ENCODE measurements at regions not wholly inside any gene's neighbourhood (a gene's known extent, or its start where the extent isn't known, plus 50 kb on each side); places are given as distances from the start of the nearest gene placed in this dataset.
A peak's percentile ranks its signal among the peaks of the same experiment; 100 is the strongest.

DNA sequence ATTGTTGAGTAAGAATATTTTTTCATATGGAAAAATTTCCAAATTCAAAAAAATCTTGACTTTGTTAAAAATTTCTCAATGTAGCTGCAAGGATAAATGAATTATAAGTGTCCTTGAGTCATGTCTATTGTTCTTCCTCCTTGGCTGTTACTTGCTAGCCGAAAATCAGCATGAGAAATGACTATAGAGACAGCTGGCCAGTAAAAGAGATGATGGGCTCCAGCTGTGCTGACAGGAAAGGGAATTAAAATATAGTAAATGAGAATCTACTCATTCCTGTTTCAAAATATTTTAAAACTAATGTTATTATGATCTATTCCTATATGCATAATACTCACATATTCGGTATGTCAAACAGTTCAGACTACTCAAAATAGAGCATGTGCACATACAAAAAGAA lies 1292.6 kb downstream of the BRINP3 start:
- no peaks in the 10 kb centered on the region for H3K9me2 ChIP-seq (replicated peaks; ENCODE audit: insufficient read depth, low read length)
- no peak overlapping the region for H3K27ac ChIP-seq (ENCODE audit: low read length)
- DNase-seq = no peak
- no peak overlapping the region for H3K9ac ChIP-seq (ENCODE audit: low read length)
- TF ChIP-seq EZH2phosphoT487 (IDR thresholded peaks at IDR 0.05; ENCODE audit: low read length) = no peak
- TF ChIP-seq, protein P1, sequence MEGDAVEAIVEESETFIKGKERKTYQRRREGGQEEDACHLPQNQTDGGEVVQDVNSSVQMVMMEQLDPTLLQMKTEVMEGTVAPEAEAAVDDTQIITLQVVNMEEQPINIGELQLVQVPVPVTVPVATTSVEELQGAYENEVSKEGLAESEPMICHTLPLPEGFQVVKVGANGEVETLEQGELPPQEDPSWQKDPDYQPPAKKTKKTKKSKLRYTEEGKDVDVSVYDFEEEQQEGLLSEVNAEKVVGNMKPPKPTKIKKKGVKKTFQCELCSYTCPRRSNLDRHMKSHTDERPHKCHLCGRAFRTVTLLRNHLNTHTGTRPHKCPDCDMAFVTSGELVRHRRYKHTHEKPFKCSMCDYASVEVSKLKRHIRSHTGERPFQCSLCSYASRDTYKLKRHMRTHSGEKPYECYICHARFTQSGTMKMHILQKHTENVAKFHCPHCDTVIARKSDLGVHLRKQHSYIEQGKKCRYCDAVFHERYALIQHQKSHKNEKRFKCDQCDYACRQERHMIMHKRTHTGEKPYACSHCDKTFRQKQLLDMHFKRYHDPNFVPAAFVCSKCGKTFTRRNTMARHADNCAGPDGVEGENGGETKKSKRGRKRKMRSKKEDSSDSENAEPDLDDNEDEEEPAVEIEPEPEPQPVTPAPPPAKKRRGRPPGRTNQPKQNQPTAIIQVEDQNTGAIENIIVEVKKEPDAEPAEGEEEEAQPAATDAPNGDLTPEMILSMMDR (IDR thresholded peaks at IDR 0.05; ENCODE audit: low read length) = no peak
- no peak for TF ChIP-seq EZH2 (optimal IDR thresholded peaks at IDR 0.05; ENCODE audit: low read depth, low read length)
- no peak overlapping the region for H3K4me3 ChIP-seq (ENCODE audit: low read length)
- H3K9me3 ChIP-seq (replicated peaks; ENCODE audit: insufficient read depth, low read length) = no peaks in the 10 kb centered on the region
- no peaks in the 10 kb centered on the region for H3F3A ChIP-seq (ENCODE audit: insufficient read depth, low read length)
- H3K4me1 ChIP-seq (ENCODE audit: low read length) = peaks cover 5% of the 10 kb centered on the region
- H2AFZ ChIP-seq (ENCODE audit: low read length) = no peak overlapping the region
- no peak overlapping the region for H3K4me2 ChIP-seq (ENCODE audit: low read depth, low read length)
- H3K27me3 ChIP-seq (replicated peaks; ENCODE audit: insufficient read depth, low read length) = no peaks in the 10 kb centered on the region
- H3K79me2 ChIP-seq (ENCODE audit: low read length) = no peaks in the 10 kb centered on the region
- H4K20me1 ChIP-seq (ENCODE audit: insufficient read depth, low read length) = no peaks in the 10 kb centered on the region
- no peaks in the 10 kb centered on the region for H3K36me3 ChIP-seq (replicated peaks; ENCODE audit: insufficient read depth, low read length)

DNA sequence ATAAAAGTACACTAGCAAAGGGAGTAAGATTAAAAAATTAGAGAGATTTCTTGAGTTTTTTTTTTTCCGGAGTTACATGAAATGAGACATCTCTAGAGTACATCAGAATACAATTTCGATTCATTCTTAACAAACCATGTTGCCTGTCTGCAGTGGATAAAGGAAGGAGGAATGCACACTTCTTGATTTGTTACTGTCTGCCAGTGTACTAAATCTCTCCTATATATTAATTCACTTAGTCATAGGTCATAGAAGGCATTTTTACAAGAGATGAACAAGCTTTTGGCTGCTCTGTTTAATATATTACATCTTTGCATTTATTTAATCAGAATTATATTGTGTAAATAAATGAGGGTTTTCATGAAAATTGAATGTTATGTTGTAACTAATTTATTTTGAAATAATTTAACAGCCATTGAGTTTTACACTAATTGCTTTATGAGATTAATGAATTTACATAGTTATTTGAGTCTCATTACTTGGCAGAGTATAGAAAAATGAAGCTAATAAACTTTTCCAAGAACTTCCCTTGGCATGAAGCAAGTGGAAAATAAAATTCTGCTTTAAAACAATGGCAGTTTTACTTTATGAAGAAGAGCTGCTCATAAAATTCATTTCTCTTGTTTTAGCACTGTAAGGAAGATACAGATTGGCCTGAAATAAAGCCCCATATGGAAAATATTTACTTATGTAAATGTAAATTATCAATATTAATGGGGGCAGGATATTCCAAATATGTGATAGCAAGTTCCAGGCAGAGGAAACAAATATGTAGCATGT lies 1284.7 kb downstream of the BRINP3 start:
- no peaks in the 10 kb centered on the region for H3K79me2 ChIP-seq (ENCODE audit: low read length)
- H3K4me1 ChIP-seq (ENCODE audit: low read length) = no peaks in the 10 kb centered on the region
- H3K27ac ChIP-seq (ENCODE audit: low read length) = no peak overlapping the region
- DNase-seq = peak; percentile 2
- H3K27me3 ChIP-seq (replicated peaks; ENCODE audit: insufficient read depth, low read length) = no peaks in the 10 kb centered on the region
- no peaks in the 10 kb centered on the region for H4K20me1 ChIP-seq (ENCODE audit: insufficient read depth, low read length)
- H3F3A ChIP-seq (ENCODE audit: insufficient read depth, low read length) = no peaks in the 10 kb centered on the region
- H3K9me3 ChIP-seq (replicated peaks; ENCODE audit: insufficient read depth, low read length) = no peaks in the 10 kb centered on the region
- no peak for TF ChIP-seq EZH2 (optimal IDR thresholded peaks at IDR 0.05; ENCODE audit: low read depth, low read length)
- H2AFZ ChIP-seq (ENCODE audit: low read length) = no peak overlapping the region
- no peaks in the 10 kb centered on the region for H3K36me3 ChIP-seq (replicated peaks; ENCODE audit: insufficient read depth, low read length)
- no peak overlapping the region for H3K4me2 ChIP-seq (ENCODE audit: low read depth, low read length)
- H3K9me2 ChIP-seq (replicated peaks; ENCODE audit: insufficient read depth, low read length) = no peaks in the 10 kb centered on the region
- H3K9ac ChIP-seq (ENCODE audit: low read length) = no peak overlapping the region
- H3K4me3 ChIP-seq (ENCODE audit: low read length) = no peak overlapping the region

DNA sequence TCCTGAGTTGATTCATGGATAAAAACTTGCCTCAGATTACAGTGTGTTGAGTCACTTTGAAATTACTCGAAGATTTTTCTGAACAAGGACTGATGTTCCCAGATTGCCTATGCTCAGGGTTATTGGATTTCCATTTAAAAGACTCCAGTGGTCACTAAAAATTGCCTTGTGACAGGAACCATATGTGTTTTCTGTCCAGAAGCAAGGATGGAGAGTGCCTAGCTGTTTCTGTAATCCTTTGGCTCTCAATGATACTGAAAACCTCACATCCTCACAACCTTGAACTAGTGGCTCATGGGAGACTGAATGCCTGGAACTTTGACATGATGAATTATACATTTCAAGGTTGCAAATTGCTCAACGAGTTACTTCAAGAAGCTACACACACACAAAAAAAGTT lies 1271.8 kb downstream of the BRINP3 start:
- TF ChIP-seq EZH2phosphoT487 (IDR thresholded peaks at IDR 0.05; ENCODE audit: low read length) (no peak), EZH2 (optimal IDR thresholded peaks at IDR 0.05; ENCODE audit: low read depth, low read length) (no peak)
- TF ChIP-seq, protein P1 (IDR thresholded peaks at IDR 0.05; ENCODE audit: low read length) = no peak

DNA sequence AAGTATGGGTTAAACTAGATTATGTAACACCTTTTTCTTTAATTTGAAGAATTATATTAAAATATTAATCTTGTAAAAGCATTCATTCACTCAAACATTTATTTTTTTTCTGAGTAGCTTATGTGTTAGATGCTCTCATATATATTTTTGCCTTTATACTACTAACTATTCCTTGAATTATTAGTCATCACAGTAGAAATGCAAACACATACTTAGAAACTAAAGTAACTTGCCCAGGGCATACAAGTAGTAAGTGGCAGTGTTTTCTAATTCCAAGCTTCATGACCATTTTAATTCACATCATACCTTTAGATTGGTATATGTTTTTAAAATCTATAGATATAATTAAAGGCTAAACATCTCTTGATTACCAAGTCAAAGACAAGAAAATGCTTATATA lies 1271.0 kb downstream of the BRINP3 start:
- TF ChIP-seq EZH2phosphoT487 (IDR thresholded peaks at IDR 0.05; ENCODE audit: low read length) = no peak
- TF ChIP-seq, protein P1 (IDR thresholded peaks at IDR 0.05; ENCODE audit: low read length) = no peak
- TF ChIP-seq EZH2 (optimal IDR thresholded peaks at IDR 0.05; ENCODE audit: low read depth, low read length) = no peak
- H3K4me3 ChIP-seq (ENCODE audit: low read length) = no peak overlapping the region
- H3K27ac ChIP-seq (ENCODE audit: low read length) = no peak overlapping the region
- H3K36me3 ChIP-seq (replicated peaks; ENCODE audit: insufficient read depth, low read length) = no peaks in the 10 kb centered on the region
- no peak overlapping the region for H3K9ac ChIP-seq (ENCODE audit: low read length)
- no peaks in the 10 kb centered on the region for H4K20me1 ChIP-seq (ENCODE audit: insufficient read depth, low read length)
- H2AFZ ChIP-seq (ENCODE audit: low read length) = no peak overlapping the region
- no peaks in the 10 kb centered on the region for H3F3A ChIP-seq (ENCODE audit: insufficient read depth, low read length)
- no peaks in the 10 kb centered on the region for H3K79me2 ChIP-seq (ENCODE audit: low read length)
- no peaks in the 10 kb centered on the region for H3K27me3 ChIP-seq (replicated peaks; ENCODE audit: insufficient read depth, low read length)
- no peak overlapping the region for H3K4me2 ChIP-seq (ENCODE audit: low read depth, low read length)
- 0 out of 2 replicates have a peak, but pooled peaks cover 3% of the 10 kb centered on the region for H3K9me2 ChIP-seq (replicated peaks; ENCODE audit: insufficient read depth, low read length)
- DNase-seq = no peak
- H3K4me1 ChIP-seq (ENCODE audit: low read length) = no peaks in the 10 kb centered on the region
- no peaks in the 10 kb centered on the region for H3K9me3 ChIP-seq (replicated peaks; ENCODE audit: insufficient read depth, low read length)

More for the DNA sequence above, 1271.8 kb downstream of the BRINP3 start:
- no peak overlapping the region for H3K9ac ChIP-seq (ENCODE audit: low read length)
- H3K36me3 ChIP-seq (replicated peaks; ENCODE audit: insufficient read depth, low read length) = no peaks in the 10 kb centered on the region
- no peaks in the 10 kb centered on the region for H3K27me3 ChIP-seq (replicated peaks; ENCODE audit: insufficient read depth, low read length)
- H3K4me3 ChIP-seq (ENCODE audit: low read length) = no peak overlapping the region
- H3K4me1 ChIP-seq (ENCODE audit: low read length) = no peaks in the 10 kb centered on the region
- H4K20me1 ChIP-seq (ENCODE audit: insufficient read depth, low read length) = no peaks in the 10 kb centered on the region
- no peak overlapping the region for H3K27ac ChIP-seq (ENCODE audit: low read length)
- DNase-seq = peak; percentile 3
- no peaks in the 10 kb centered on the region for H3K9me3 ChIP-seq (replicated peaks; ENCODE audit: insufficient read depth, low read length)
- H3K79me2 ChIP-seq (ENCODE audit: low read length) = no peaks in the 10 kb centered on the region
- 0 out of 2 replicates have a peak, but pooled peaks cover 3% of the 10 kb centered on the region for H3K9me2 ChIP-seq (replicated peaks; ENCODE audit: insufficient read depth, low read length)
- no peaks in the 10 kb centered on the region for H3F3A ChIP-seq (ENCODE audit: insufficient read depth, low read length)
- no peak overlapping the region for H3K4me2 ChIP-seq (ENCODE audit: low read depth, low read length)
- no peak overlapping the region for H2AFZ ChIP-seq (ENCODE audit: low read length)

Measured in MM.1S (cell line).